Epithelial cell of esophagus (primary cell): ENCODE measurements at regions not wholly inside any gene's neighbourhood (a gene's known extent, or its start where the extent isn't known, plus 50 kb on each side); places are given as distances from the start of the nearest gene placed in this dataset.
"Not testable (repeated sequence)": the region's sequence is repeated elsewhere in the genome, so short reads cannot be mapped to it uniquely, and the experiment has no call there.

Experiments used
- DNase-seq: peaks from one replicate; pipeline ENCODE4 v3.0.0; 2010; ENCODE audit warnings: low read depth
- H3K4me3 ChIP-seq: 2 replicates; pipeline ENCODE4 v1.5.1; 2011; ENCODE audit warnings: mild to moderate bottlenecking, low read length, control low read depth
- CTCF ChIP-seq: IDR thresholded peaks from 2 replicates; pipeline ENCODE4 v1.5.1; 2011; ENCODE audit warnings: low read depth, mild to moderate bottlenecking, low read length, control low read depth, inconsistent platforms; ENCODE audit not compliant: insufficient read depth; ENCODE audit errors: missing control alignments

- no peak for DNase-seq
- no peak for TF ChIP-seq CTCF
- H3K4me3 ChIP-seq, result no peak overlapping the region
Measured at GRCh38 chr13:90502762-90503161, 844.7 kb upstream of the MIR17HG start.

GRCh38 chr13:90510319-90510718 is 837.2 kb upstream of the MIR17HG start:
- peak; percentile 6 for DNase-seq
- no peak for TF ChIP-seq CTCF
- no peak overlapping the region for H3K4me3 ChIP-seq

- DNase-seq, result no peak
Measured at GRCh38 chr13:90511903-90512302, 835.6 kb upstream of the MIR17HG start.

GRCh38 chr13:90514712-90515111 is 832.8 kb upstream of the MIR17HG start:
- not testable (repeated sequence) for H3K4me3 ChIP-seq, DNase-seq

More at GRCh38 chr13:90511903-90512302, 835.6 kb upstream of the MIR17HG start:
- H3K4me3 ChIP-seq, result no peak overlapping the region
- TF ChIP-seq CTCF, result no peak

GRCh38 chr13:90518417-90518816 is 829.1 kb upstream of the MIR17HG start:
- DNase-seq, result no peak
- no peak overlapping the region for H3K4me3 ChIP-seq
- no peak for TF ChIP-seq CTCF

- no peak overlapping the region for H3K4me3 ChIP-seq
- TF ChIP-seq CTCF, result no peak
- DNase-seq, result no peak
Measured at GRCh38 chr13:90519157-90519556, 828.3 kb upstream of the MIR17HG start.

- DNase-seq, result no peak
- no peak for TF ChIP-seq CTCF
- no peak overlapping the region for H3K4me3 ChIP-seq
Measured at GRCh38 chr13:90526711-90527110, 820.8 kb upstream of the MIR17HG start.

GRCh38 chr13:90531744-90532143 is 815.7 kb upstream of the MIR17HG start:
- no peak for TF ChIP-seq CTCF

More at GRCh38 chr13:90531744-90532143, 815.7 kb upstream of the MIR17HG start:
- H3K4me3 ChIP-seq, result no peak overlapping the region
- DNase-seq, result no peak
